Psoas muscle (tissue), 7 donors: ENCODE measurements at regions not wholly inside any gene's neighbourhood (a gene's known extent, or its start where the extent isn't known, plus 50 kb on each side); places are given as distances from the start of the nearest gene placed in this dataset.

Source experiments
- ATAC-seq, 4 donors: fragments of 200-7000 bp; cut with Tn5 transposase; one replicate each; pipeline ENCODE4 v1.9.1; 2020; ENCODE audit warnings: moderate library complexity in 3 of 4, mild to moderate bottlenecking in 2 of 4
- DNase-seq, 2 donors: peaks; one replicate each; pipeline ENCODE4 v3.0.0-alpha.2; 2020
- H3K27ac ChIP-seq: fragments of 200-600 bp; one replicate; pipeline ENCODE4 v1.8.0; 2022
- H3K27me3 ChIP-seq, 3 donors: fragments of 200-600 bp in 1 of 3; one replicate each; pipeline versions ENCODE4 v1.6.1 to v1.8.0; 2013 to 2022; ENCODE audit warnings: low read length in 2 of 3, mild to moderate bottlenecking in 2 of 3, moderate library complexity in 1 of 3; ENCODE audit not compliant: insufficient read depth in 3 of 3
- H3K36me3 ChIP-seq, 2 donors: fragments of 200-600 bp in 1 of 2; one replicate each; pipeline versions ENCODE4 v1.6.1 to v1.8.0; 2013 to 2022; ENCODE audit warnings: low read depth in 1 of 2, mild to moderate bottlenecking in 1 of 2, moderate library complexity in 1 of 2; ENCODE audit not compliant: insufficient read depth in 1 of 2
- H3K4me1 ChIP-seq: fragments of 200-600 bp; one replicate; pipeline ENCODE4 v1.8.0; 2022
- H3K4me3 ChIP-seq: fragments of 200-600 bp; one replicate; pipeline ENCODE4 v1.8.0; 2022; ENCODE audit warnings: mild to moderate bottlenecking
- H3K9me3 ChIP-seq: fragments of 200-600 bp; one replicate; pipeline ENCODE4 v1.8.0; 2022
- CTCF ChIP-seq: fragments of 200-600 bp; IDR thresholded peaks from one replicate; pipeline ENCODE4 v1.8.0; 2022; ENCODE audit warnings: antibody characterized with exemption
- WGBS, 3 donors: extraction: QIAGEN DNeasy Blood & Tissue Kit; methylation state at CpG; one replicate each; pipeline versions ENCODE4 v1.1.6 to v1.1.7; 2013; 5-methylcytosine and 5-hydroxymethylcytosine counted together
- intact Hi-C, 2 donors: fragments of 100-400 bp; cut with DNase I; formaldehyde crosslinking; loops; one replicate each; pipeline versions ENCODE4 v1.11.0 to v1.14.2; 2022
- donor health status: healthy with polysubstance abuse.
- donor health status: DM: no; HTN: no; CAD: no; lungs with moderate emphysema.
- donor health status: Bipolar disorder and iron deficiency.
- donor health status: healthy.
- donor health status: DM: yes; HTN: yes; CAD: no.
- donor health status: DM: no; HTN: no; CAD: no.
- donor health status: DM: yes; HTN: yes; CAD: no.

DNA sequence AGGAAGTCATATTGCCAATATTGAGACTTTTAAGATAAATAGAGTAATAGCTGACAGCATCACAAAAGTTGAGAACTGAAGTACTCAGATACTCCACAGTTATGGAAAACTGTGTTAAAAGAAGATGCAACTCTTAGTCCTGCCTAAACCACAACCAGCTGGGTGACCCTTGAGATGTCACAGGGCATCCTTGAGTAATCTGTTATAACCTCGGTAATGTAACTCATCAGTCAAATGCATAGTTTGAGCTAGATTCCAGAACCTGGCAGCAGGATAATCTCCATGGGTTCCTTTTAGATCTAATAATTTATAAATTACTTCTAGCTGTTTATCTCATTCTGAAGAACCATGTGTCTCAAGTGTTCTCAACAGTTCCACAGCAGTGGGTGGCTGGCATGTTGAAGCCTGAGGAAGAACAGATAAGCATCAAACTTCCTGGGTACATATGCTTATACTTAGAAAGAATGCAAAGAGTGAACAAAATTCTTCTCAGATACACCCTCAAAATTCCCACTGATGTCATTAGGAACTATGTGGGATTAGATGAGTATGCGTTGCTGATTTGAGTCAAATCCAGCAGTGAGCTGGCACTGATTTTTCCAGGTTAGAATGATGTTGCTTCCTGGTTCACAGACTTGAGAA lies 304.1 kb upstream of the ERBB4 start:
- H3K36me3 ChIP-seq: no peaks in the 10 kb centered on the region
- no peaks in the 10 kb centered on the region for H3K9me3 ChIP-seq
- ATAC-seq: no peak
- no peak for TF ChIP-seq CTCF
- WGBS, 3 donors: 63 to 78% (median 70%) methylated on average over 2 of the region's 2 CpGs
- no peaks in the 10 kb centered on the region for H3K4me1 ChIP-seq
- no peak for DNase-seq
- no peak overlapping the region for H3K4me3 ChIP-seq
- intact Hi-C loops: loop anchor here in 1 of 2 donors (10.0 kb wide), 1 partner anchor 52 kb away; no protein-coding TSS in a partner anchor
- no peak overlapping the region for H3K27ac ChIP-seq
- H3K27me3 ChIP-seq: no peaks in the 10 kb centered on the region

DNA sequence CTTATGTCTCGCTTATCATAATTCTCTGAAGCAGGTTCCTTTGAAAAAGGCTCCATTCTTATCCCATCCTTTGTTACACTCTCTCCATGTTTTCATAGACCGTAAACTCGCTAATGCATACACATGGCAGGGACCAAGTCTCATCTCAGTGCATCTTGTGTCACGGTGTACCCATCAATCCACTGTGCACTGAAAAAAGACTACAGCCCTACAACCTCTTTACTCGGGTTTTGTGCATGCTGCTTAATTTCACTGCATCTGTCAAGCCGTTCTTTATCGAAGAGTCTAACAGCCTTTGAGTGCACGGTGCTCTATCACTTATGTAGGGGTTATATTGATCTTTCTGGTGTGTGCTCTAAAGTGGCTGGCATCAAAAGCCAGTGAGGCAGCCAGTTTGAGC lies 302.9 kb upstream of the ERBB4 start:
- 88 to 90% (median 89%) methylated on average over 8 of the region's 8 CpGs for WGBS, 3 donors
- no peak for ATAC-seq

DNA sequence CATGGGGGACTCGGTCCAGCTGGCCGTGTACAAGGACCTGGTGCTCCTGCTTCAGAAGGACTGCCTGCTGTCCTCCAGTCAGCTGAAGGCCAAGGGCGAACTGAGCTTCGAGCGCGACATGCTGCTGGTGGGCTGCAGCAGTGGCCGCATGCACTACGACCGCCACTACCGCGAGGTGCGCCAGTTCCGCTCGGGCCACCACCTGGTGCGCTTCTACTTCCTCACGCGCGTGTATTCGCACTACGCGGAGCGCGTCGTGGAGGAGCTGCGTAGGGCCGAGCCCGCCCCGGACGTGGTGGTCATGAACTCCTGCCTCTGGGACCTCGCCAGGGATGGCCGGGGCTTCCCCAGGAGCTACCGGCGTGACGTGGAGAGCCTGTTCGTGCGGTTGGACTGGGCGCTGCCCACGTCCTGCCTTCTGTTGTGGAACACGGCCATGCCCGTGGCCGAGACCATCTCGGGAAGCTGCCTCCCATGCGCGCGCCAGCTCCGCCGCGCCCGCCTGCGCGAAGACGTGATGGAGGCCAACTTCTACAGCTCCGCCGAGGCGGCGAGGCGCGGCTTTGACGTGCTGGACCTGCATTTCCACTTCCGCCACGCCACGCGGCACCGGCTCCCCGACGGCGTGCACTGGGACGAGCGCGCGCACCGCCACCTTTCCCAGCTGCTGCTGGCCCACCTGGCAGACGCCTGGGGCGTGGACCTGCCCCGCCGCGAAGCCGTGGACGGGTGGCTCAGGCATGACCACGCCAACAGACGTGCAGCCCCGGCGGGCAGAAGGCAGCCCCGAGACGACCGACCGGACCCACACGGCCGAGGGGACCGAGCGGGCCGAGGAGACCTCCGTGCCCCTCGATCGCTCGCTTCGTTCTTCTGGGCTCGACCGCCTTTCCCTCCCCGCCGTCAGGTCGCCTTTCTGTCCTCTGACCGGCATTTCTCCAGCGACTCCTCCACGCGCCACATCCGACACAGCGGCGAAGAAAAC lies 293.9 kb upstream of the ERBB4 start:
- 74 to 80% (median 76%) methylated on average over 105 to 109 of the region's 109 CpGs for WGBS, 3 donors
- TF ChIP-seq CTCF: no peak
- Histone ChIP-seq H3K9me3 (peaks cover 11% of the 10 kb centered on the region), H3K36me3 (no peaks in the 10 kb centered on the region), H3K27ac (no peak overlapping the region), H3K4me1 (no peaks in the 10 kb centered on the region), H3K27me3 (no peaks in the 10 kb centered on the region), H3K4me3 (no peak overlapping the region)
- intact Hi-C loops: no loop called here
- ATAC-seq (no peak), DNase-seq (peak in 1 of 2 donors; percentile 46)

More for the DNA sequence above, 302.9 kb upstream of the ERBB4 start:
- no peak for DNase-seq
- intact Hi-C loops: loop anchor here in 1 of 2 donors (10.0 kb wide), 1 partner anchor 53 kb away; no protein-coding TSS in a partner anchor
- H3K36me3 ChIP-seq: no peaks in the 10 kb centered on the region
- TF ChIP-seq CTCF: no peak
- no peaks in the 10 kb centered on the region for H3K4me1 ChIP-seq
- H3K9me3 ChIP-seq: no peaks in the 10 kb centered on the region
- no peak overlapping the region for H3K4me3 ChIP-seq
- no peak overlapping the region for H3K27ac ChIP-seq
- H3K27me3 ChIP-seq: no peaks in the 10 kb centered on the region

- no peak overlapping the region for H3K4me3 ChIP-seq
- H3K36me3 ChIP-seq: no peaks in the 10 kb centered on the region
- DNase-seq (no peak), ATAC-seq (no peak)
- intact Hi-C loops: no loop called here
- WGBS, 3 donors: 85 to 89% (median 88%) methylated on average over 50 of the region's 50 CpGs
- TF ChIP-seq CTCF: no peak
- no peak overlapping the region for H3K27ac ChIP-seq
- no peaks in the 10 kb centered on the region for H3K27me3 ChIP-seq
- peaks cover 11% of the 10 kb centered on the region for H3K9me3 ChIP-seq
- no peaks in the 10 kb centered on the region for H3K4me1 ChIP-seq
Observed at GRCh38 chr2:212831671-212832199, 293.1 kb upstream of the ERBB4 start.
